Adrenal gland (tissue), 9 donors: ENCODE measurements at regions not wholly inside any gene's neighbourhood (a gene's known extent, or its start where the extent isn't known, plus 50 kb on each side); places are given as distances from the start of the nearest gene placed in this dataset.

Source experiments
- DNase-seq, 7 donors: peaks; one replicate each; pipeline ENCODE4 v3.0.0-alpha.2; 2019 to 2020
- H3K27ac ChIP-seq, 5 donors: fragments of 200-600 bp; sonication (generic) in 4 of 5; 1 replicate in 3 of 5; 2 replicates in 2 of 5; pipeline versions ENCODE4 v1.5.1 to v1.8.0; 2016 to 2020; ENCODE audit warnings: mild to moderate bottlenecking in 1 of 5
- H3K27me3 ChIP-seq: fragments of 200-600 bp; 2 replicates; pipeline ENCODE4 v1.8.0; 2021
- H3K36me3 ChIP-seq, 2 donors: fragments of 200-600 bp; replicated peaks in 1 of 2; 1 replicate in 1 of 2; 2 replicates in 1 of 2; pipeline versions ENCODE4 v1.5.1 to v1.8.0; 2018 to 2022
- H3K4me1 ChIP-seq, 2 donors: fragments of 200-600 bp; replicated peaks in 1 of 2; 1 replicate in 1 of 2; 2 replicates in 1 of 2; pipeline versions ENCODE4 v1.5.1 to v1.8.0; 2018 to 2021
- H3K4me3 ChIP-seq, 4 donors: fragments of 200-600 bp; sonication (generic) in 3 of 4; one replicate each; pipeline ENCODE4 v1.5.1; 2016 to 2018
- H3K9me3 ChIP-seq, 3 donors: fragments of 200-600 bp; sonication (generic) in 1 of 3; replicated peaks in 1 of 3; 1 replicate in 2 of 3; 2 replicates in 1 of 3; pipeline versions ENCODE4 v1.5.1 to v1.8.0; 2016 to 2021
- POLR2A ChIP-seq, 2 donors: fragments of 450-650 bp; IDR thresholded peaks; one replicate each; pipeline ENCODE4 v1.6.1; 2017; ENCODE audit warnings: antibody characterized with exemption in 2 of 2, mild to moderate bottlenecking in 2 of 2, moderate library complexity in 1 of 2
- WGBS, 4 donors: extraction: QIAGEN DNeasy Blood & Tissue Kit in 2 of 4; methylation state at CpG; one replicate each; pipeline versions ENCODE4 v1.1.5 to v1.1.7; 2013 to 2017; 5-methylcytosine and 5-hydroxymethylcytosine counted together
- intact Hi-C, 2 donors: fragments of 100-400 bp; cut with DNase I; formaldehyde crosslinking; loops; one replicate each; pipeline versions ENCODE4 v1.14.1 to v1.15.0; 2022 to 2023
- TF ChIP-seq, protein P1 (sequence below), 6 experiments: fragments of 450-650 bp in 4 of 6; fragments of 200-600 bp in 2 of 6; sonication (generic) in 1 of 6; IDR thresholded peaks; 1 replicate in 5 of 6; 2 replicates in 1 of 6; pipeline versions ENCODE4 v1.5.1 to v1.8.0; 2016 to 2021; ENCODE audit warnings: antibody characterized with exemption in 6 of 6, mild to moderate bottlenecking in 2 of 6, moderate library complexity in 1 of 6
- donor health status: healthy with polysubstance abuse.
- donor health status: Bipolar disorder and iron deficiency.
- donor health status: DM: yes; HTN: yes; CAD: no.
- donor health status: DM: no; HTN: no; CAD: no.
- donor health status: DM: no; HTN: no; CAD: no.

DNA sequence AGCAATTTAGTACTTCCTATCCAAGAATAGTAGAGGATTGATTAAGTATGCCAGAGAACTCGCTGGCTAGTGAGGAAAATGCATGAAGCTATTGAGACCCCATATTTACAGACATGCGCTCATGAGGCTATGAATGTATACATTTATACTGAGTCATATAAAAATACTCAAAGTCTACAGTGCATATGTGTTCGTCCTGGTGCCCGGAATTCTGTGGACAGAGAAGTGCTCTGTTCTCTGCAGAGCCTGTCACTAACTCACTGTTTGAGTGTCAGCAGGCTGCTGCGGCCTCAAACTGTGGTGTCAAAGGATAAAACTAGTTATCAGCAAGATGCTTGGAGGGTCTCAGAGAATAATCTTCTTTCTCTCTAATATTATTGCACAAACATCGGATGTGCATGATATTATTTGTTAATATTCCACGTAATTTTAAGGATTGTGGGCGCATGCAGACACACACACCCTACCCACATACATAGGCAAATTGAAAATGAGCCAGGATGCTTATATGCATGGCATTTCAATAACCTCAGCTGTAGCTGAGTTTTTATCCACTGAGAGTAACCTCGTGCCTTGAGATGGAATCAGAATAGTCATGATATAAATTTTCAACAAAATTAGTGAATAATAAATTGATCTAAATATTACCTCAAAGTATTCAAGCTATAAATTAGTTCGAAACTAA lies 50.0 kb upstream of the TSC22D2 start:
- Histone ChIP-seq H3K4me3 (no peak overlapping the region), H3K27ac (no peak overlapping the region), H3K36me3 (no peaks in the 10 kb centered on the region), H3K4me1 (no peaks in the 10 kb centered on the region), H3K27me3 (no peaks in the 10 kb centered on the region), H3K9me3 (no peaks in the 10 kb centered on the region)
- intact Hi-C loops = no loop called here
- DNase-seq = no peak
- WGBS, 4 donors = 82 to 93% (median 89%) methylated on average over 10 of the region's 10 CpGs
- TF ChIP-seq, protein P1, sequence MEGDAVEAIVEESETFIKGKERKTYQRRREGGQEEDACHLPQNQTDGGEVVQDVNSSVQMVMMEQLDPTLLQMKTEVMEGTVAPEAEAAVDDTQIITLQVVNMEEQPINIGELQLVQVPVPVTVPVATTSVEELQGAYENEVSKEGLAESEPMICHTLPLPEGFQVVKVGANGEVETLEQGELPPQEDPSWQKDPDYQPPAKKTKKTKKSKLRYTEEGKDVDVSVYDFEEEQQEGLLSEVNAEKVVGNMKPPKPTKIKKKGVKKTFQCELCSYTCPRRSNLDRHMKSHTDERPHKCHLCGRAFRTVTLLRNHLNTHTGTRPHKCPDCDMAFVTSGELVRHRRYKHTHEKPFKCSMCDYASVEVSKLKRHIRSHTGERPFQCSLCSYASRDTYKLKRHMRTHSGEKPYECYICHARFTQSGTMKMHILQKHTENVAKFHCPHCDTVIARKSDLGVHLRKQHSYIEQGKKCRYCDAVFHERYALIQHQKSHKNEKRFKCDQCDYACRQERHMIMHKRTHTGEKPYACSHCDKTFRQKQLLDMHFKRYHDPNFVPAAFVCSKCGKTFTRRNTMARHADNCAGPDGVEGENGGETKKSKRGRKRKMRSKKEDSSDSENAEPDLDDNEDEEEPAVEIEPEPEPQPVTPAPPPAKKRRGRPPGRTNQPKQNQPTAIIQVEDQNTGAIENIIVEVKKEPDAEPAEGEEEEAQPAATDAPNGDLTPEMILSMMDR (IDR thresholded peaks at IDR 0.05) = no peak
- no peak for TF ChIP-seq POLR2A (IDR thresholded peaks at IDR 0.05)

- WGBS, 4 donors = 79 to 97% (median 91%) methylated on average over 1 of the region's 1 CpG
- TF ChIP-seq, protein P1 (IDR thresholded peaks at IDR 0.05) = no peak
- TF ChIP-seq POLR2A (IDR thresholded peaks at IDR 0.05) = no peak
- intact Hi-C loops = no loop called here
- Histone ChIP-seq H3K9me3 (no peaks in the 10 kb centered on the region), H3K4me1 (no peaks in the 10 kb centered on the region), H3K36me3 (no peaks in the 10 kb centered on the region), H3K27me3 (no peaks in the 10 kb centered on the region), H3K4me3 (no peak overlapping the region), H3K27ac (no peak overlapping the region)
- DNase-seq = no peak
These were observed 51.0 kb upstream of the TSC22D2 start for GRCh38 chr3:150357140-150357539.

- TF ChIP-seq, protein P1 (IDR thresholded peaks at IDR 0.05) = no peak
- no peak for TF ChIP-seq POLR2A (IDR thresholded peaks at IDR 0.05)
- no peak overlapping the region for H3K4me3 ChIP-seq
- no peaks in the 10 kb centered on the region for H3K27me3 ChIP-seq
- H3K36me3 ChIP-seq = no peaks in the 10 kb centered on the region
- DNase-seq = no peak
- no peak overlapping the region for H3K27ac ChIP-seq
- H3K4me1 ChIP-seq = no peaks in the 10 kb centered on the region
- 69 to 81% (median 73%) methylated on average over 1 of the region's 1 CpG for WGBS, 4 donors
- intact Hi-C loops = no loop called here
- no peaks in the 10 kb centered on the region for H3K9me3 ChIP-seq
These were observed 52.5 kb upstream of the TSC22D2 start for GRCh38 chr3:150355574-150355973.

DNA sequence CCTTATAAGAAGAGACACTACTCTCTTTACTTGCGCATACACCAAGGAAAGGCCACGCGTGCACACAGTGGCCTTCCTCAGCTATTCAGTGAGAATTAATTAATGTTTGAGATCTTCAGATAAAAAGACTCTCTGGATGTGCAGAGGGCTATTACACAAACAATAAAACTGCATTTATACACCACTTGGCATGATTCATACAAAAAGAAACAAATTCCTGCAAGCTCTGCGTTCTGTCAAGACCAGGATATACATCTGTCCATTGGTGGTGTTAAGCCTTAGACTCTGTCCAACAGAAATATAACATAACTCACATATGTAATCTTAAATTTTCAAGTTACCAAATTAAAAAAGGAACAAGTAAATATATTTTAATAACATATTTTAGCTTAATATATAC lies 55.2 kb upstream of the TSC22D2 start:
- DNase-seq = no peak
- H3K27me3 ChIP-seq = no peaks in the 10 kb centered on the region
- TF ChIP-seq POLR2A (IDR thresholded peaks at IDR 0.05) = no peak
- TF ChIP-seq, protein P1 (IDR thresholded peaks at IDR 0.05) = no peak
- no peaks in the 10 kb centered on the region for H3K9me3 ChIP-seq
- H3K27ac ChIP-seq = no peak overlapping the region
- 82 to 94% (median 93%) methylated on average over 4 of the region's 4 CpGs for WGBS, 4 donors
- H3K4me3 ChIP-seq = no peak overlapping the region
- no peaks in the 10 kb centered on the region for H3K36me3 ChIP-seq
- intact Hi-C loops = no loop called here
- peaks cover 4 to 5% of the 10 kb centered on the region in 2 donors for H3K4me1 ChIP-seq
